Ishikawa (cell line): ENCODE measurements at regions not wholly inside any gene's neighbourhood (a gene's known extent, or its start where the extent isn't known, plus 50 kb on each side); places are given as distances from the start of the nearest gene placed in this dataset.

ENCODE experiments used
- CEBPB ChIP-seq: IDR thresholded peaks from 2 replicates; pipeline ENCODE4 v1.6.1; 2012
- EP300 ChIP-seq: IDR thresholded peaks from 2 replicates; pipeline ENCODE4 v1.6.1; 2012; ENCODE audit warnings: borderline replicate concordance
- FOXM1 ChIP-seq: IDR thresholded peaks from 2 replicates; pipeline ENCODE4 v1.6.1; 2012; ENCODE audit warnings: low read depth, borderline replicate concordance
- NFIC ChIP-seq: IDR thresholded peaks from 2 replicates; pipeline ENCODE4 v1.6.1; 2012
- RAD21 ChIP-seq: IDR thresholded peaks from 2 replicates; pipeline ENCODE4 v1.6.1; 2012; ENCODE audit warnings: low read depth
- TAF1 ChIP-seq: IDR thresholded peaks from 2 replicates; pipeline ENCODE4 v1.6.1; 2012; ENCODE audit warnings: low read depth, mild to moderate bottlenecking
- TCF12 ChIP-seq: IDR thresholded peaks from 2 replicates; pipeline ENCODE4 v1.6.1; 2012; ENCODE audit warnings: low read depth
- TEAD4 ChIP-seq: IDR thresholded peaks from 2 replicates; pipeline ENCODE4 v1.6.1; 2012
- TF ChIP-seq, protein P1 (sequence below): IDR thresholded peaks from 2 replicates; pipeline ENCODE4 v1.6.1; 2012
- TF ChIP-seq, protein P2 (sequence below): IDR thresholded peaks from 2 replicates; pipeline ENCODE4 v1.6.1; 2012
- TF ChIP-seq, protein P3 (sequence below): IDR thresholded peaks from 2 replicates; pipeline ENCODE4 v1.6.1; 2012; ENCODE audit warnings: low read depth, mild to moderate bottlenecking

- TF ChIP-seq, protein P1, sequence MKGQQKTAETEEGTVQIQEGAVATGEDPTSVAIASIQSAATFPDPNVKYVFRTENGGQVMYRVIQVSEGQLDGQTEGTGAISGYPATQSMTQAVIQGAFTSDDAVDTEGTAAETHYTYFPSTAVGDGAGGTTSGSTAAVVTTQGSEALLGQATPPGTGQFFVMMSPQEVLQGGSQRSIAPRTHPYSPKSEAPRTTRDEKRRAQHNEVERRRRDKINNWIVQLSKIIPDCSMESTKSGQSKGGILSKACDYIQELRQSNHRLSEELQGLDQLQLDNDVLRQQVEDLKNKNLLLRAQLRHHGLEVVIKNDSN = no peak
- TF ChIP-seq, protein P2, sequence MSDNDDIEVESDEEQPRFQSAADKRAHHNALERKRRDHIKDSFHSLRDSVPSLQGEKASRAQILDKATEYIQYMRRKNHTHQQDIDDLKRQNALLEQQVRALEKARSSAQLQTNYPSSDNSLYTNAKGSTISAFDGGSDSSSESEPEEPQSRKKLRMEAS = no peak
- TF ChIP-seq, protein P3, sequence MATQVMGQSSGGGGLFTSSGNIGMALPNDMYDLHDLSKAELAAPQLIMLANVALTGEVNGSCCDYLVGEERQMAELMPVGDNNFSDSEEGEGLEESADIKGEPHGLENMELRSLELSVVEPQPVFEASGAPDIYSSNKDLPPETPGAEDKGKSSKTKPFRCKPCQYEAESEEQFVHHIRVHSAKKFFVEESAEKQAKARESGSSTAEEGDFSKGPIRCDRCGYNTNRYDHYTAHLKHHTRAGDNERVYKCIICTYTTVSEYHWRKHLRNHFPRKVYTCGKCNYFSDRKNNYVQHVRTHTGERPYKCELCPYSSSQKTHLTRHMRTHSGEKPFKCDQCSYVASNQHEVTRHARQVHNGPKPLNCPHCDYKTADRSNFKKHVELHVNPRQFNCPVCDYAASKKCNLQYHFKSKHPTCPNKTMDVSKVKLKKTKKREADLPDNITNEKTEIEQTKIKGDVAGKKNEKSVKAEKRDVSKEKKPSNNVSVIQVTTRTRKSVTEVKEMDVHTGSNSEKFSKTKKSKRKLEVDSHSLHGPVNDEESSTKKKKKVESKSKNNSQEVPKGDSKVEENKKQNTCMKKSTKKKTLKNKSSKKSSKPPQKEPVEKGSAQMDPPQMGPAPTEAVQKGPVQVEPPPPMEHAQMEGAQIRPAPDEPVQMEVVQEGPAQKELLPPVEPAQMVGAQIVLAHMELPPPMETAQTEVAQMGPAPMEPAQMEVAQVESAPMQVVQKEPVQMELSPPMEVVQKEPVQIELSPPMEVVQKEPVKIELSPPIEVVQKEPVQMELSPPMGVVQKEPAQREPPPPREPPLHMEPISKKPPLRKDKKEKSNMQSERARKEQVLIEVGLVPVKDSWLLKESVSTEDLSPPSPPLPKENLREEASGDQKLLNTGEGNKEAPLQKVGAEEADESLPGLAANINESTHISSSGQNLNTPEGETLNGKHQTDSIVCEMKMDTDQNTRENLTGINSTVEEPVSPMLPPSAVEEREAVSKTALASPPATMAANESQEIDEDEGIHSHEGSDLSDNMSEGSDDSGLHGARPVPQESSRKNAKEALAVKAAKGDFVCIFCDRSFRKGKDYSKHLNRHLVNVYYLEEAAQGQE = no peak
- no peak for TF ChIP-seq TEAD4
- no peak for TF ChIP-seq TCF12
- TF ChIP-seq TAF1 = no peak
- no peak for TF ChIP-seq NFIC
- TF ChIP-seq EP300 = no peak
- TF ChIP-seq RAD21 = no peak
- TF ChIP-seq FOXM1 = no peak
- TF ChIP-seq CEBPB = no peak
These were observed 90.3 kb upstream of the ZNF536 start for GRCh38 chr19:30281906-30282305.
